AG04450 (cell line): ENCODE measurements at regions not wholly inside any gene's neighbourhood (a gene's known extent, or its start where the extent isn't known, plus 50 kb on each side); places are given as distances from the start of the nearest gene placed in this dataset.

Experiments
- CTCF ChIA-PET: fragments of 300-600, 350-600 bp; formaldehyde crosslinking; extraction: SDS; loops from one replicate; lab custom pipeline; 2022; ENCODE audit warnings: antibody characterized with exemption, inconsistent platforms; lab: Charles Lee
- POLR2A ChIA-PET: fragments of 350-600 bp; formaldehyde crosslinking; extraction: SDS; loops from one replicate; lab custom pipeline; 2021; ENCODE audit warnings: antibody characterized with exemption, inconsistent platforms; lab: Yijun Ruan, JAX
- DNase-seq: peaks from one replicate; pipeline ENCODE4 v3.0.0-alpha.2; 2011; ENCODE audit warnings: low read depth, low spot score
- H3K27ac ChIP-seq: one replicate; pipeline ENCODE4 v1.5.1; 2012; ENCODE audit warnings: low read depth, low read length, control low read depth
- H3K27me3 ChIP-seq: one replicate; pipeline ENCODE4 v1.6.0; 2012; ENCODE audit warnings: low read length; ENCODE audit not compliant: control insufficient read depth, insufficient read depth
- H3K4me3 ChIP-seq: 2 replicates; pipeline ENCODE4 v1.5.1; 2011; ENCODE audit warnings: mild to moderate bottlenecking, low read depth, low read length, control low read depth
- H3K9me3 ChIP-seq: 2 replicates; pipeline ENCODE4 v1.5.1; 2012; ENCODE audit warnings: low read length; ENCODE audit not compliant: control insufficient read depth, insufficient read depth
- TF ChIP-seq, protein P1 (sequence below): IDR thresholded peaks from 2 replicates; pipeline ENCODE4 v1.5.1; 2011; ENCODE audit warnings: low read depth, low read length, control low read depth, inconsistent platforms

DNA sequence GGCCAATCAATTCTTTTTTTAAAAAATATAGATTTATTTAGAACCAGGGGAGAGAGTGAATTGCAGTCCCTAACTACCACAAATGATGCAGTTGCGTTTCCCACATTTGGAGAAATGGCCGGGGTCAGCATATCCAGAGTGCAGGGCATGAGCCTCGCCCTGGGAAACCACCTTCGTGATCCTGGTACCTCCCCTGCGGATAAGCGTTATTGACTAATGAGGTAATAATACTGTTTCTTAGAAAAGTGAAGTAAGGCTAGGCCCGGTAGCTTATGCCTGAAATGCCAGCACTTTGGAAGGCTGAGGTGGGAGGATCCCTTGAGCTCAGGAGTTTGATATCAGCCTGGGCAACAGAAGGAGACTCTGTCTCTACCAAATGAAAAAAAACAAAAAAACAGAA is 111.5 kb upstream of the SLC45A1 start:
- Histone ChIP-seq H3K27me3 (no peaks in the 10 kb centered on the region), H3K27ac (no peak overlapping the region), H3K9me3 (no peaks in the 10 kb centered on the region; the same call in 1 of the 2 replicates), H3K4me3 (no peak overlapping the region)
- POLR2A ChIA-PET = no interaction called here
- TF ChIP-seq, protein P1, sequence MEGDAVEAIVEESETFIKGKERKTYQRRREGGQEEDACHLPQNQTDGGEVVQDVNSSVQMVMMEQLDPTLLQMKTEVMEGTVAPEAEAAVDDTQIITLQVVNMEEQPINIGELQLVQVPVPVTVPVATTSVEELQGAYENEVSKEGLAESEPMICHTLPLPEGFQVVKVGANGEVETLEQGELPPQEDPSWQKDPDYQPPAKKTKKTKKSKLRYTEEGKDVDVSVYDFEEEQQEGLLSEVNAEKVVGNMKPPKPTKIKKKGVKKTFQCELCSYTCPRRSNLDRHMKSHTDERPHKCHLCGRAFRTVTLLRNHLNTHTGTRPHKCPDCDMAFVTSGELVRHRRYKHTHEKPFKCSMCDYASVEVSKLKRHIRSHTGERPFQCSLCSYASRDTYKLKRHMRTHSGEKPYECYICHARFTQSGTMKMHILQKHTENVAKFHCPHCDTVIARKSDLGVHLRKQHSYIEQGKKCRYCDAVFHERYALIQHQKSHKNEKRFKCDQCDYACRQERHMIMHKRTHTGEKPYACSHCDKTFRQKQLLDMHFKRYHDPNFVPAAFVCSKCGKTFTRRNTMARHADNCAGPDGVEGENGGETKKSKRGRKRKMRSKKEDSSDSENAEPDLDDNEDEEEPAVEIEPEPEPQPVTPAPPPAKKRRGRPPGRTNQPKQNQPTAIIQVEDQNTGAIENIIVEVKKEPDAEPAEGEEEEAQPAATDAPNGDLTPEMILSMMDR = no peak
- no peak for DNase-seq
- CTCF ChIA-PET = no interaction called here

DNA sequence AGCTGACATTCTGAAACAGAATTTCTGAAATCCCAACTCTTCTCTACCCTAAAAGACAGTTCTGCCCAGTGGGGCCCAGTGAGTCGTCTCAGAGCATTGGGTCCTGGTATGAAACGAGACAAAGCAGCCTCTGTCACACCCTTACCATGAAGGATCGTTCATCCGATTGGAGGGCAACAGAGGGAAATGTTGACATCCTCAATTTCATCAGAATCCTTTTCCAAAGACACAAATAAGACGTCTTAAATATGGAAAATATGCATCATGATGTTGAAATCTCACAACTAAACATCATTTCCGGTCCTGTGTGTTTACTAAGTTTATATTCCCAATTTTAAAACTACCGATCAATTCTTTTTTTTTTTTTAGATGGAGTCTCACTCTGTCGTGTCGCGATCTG is 112.1 kb upstream of the SLC45A1 start:
- H3K27ac ChIP-seq = no peak overlapping the region
- no peak for DNase-seq
- ChIA-PET POLR2A (no interaction called here), CTCF (no interaction called here)
- no peaks in the 10 kb centered on the region for H3K27me3 ChIP-seq
- no peak overlapping the region for H3K4me3 ChIP-seq
- TF ChIP-seq, protein P1 = no peak
- no peaks in the 10 kb centered on the region; the same call in 1 of the 2 replicates for H3K9me3 ChIP-seq

DNA sequence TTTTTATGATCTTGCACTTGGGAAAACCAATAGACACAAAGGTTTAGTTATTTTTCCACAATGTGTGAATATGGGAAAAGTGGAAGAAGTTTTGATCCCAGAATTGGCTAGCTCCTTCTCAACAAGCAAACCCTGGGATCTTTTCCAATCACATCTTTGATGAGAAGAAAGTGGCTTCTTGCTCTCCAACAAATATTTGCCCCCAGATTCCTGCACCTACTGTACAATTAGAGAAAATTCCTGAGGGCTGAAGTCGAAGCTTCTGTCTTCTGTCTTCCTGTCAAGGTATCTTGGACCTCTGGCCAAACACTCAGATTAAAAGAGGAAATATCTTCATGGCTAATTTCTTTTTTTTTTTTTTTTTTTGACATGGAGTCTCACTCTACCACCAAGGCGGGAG is 113.1 kb upstream of the SLC45A1 start:
- H3K4me3 ChIP-seq = no peak overlapping the region
- POLR2A ChIA-PET = interaction anchor here (0.7 to 1.1 kb wide), 3 partner anchors 40 to 142 kb away, joined by 3 to 6 read pairs (median 3); no protein-coding TSS in a partner anchor
- no peak for DNase-seq

DNA sequence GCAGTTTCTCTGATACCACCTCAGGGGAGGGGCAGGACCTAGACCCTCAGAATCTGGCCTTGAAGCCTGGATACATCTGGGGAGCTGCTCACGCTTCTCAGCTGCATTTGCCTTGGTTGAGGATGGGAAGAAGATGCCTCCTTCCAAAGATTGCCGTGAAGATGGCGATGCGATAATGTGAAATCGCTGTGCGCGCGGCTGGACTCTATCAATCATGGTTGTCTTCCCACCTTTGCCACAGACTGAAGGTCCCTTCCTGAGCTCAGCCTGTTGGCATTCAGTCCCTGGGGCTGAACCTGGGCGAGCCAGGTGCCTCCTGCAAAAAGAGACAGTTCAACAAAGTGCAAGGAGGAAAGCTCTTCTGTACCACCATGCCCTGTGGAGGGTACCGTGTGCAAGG is 114.4 kb upstream of the SLC45A1 start:
- ChIA-PET POLR2A (interaction anchor here (0.6 to 1.1 kb wide), 2 partner anchors 9 to 56 kb away, joined by 3 read pairs; no protein-coding TSS in a partner anchor), CTCF (interaction anchor here (0.8 to 1.4 kb wide), 2 partner anchors 173 to 188 kb away, joined by 3 to 5 read pairs; no protein-coding TSS in a partner anchor)
- H3K9me3 ChIP-seq = no peaks in the 10 kb centered on the region; the same call in 1 of the 2 replicates
- TF ChIP-seq, protein P1 = no peak
- no peak overlapping the region for H3K4me3 ChIP-seq
- H3K27me3 ChIP-seq = no peaks in the 10 kb centered on the region
- H3K27ac ChIP-seq = no peak overlapping the region
- no peak for DNase-seq

More for the DNA sequence above, 113.1 kb upstream of the SLC45A1 start:
- TF ChIP-seq, protein P1 = no peak
- Histone ChIP-seq H3K9me3 (no peaks in the 10 kb centered on the region; the same call in 1 of the 2 replicates), H3K27ac (peak overlapping the region; percentile 21), H3K27me3 (no peaks in the 10 kb centered on the region)
- CTCF ChIA-PET = interaction anchor here (1.4 kb wide), 1 partner anchor 174 kb away, joined by 5 read pairs; no protein-coding TSS in a partner anchor

DNA sequence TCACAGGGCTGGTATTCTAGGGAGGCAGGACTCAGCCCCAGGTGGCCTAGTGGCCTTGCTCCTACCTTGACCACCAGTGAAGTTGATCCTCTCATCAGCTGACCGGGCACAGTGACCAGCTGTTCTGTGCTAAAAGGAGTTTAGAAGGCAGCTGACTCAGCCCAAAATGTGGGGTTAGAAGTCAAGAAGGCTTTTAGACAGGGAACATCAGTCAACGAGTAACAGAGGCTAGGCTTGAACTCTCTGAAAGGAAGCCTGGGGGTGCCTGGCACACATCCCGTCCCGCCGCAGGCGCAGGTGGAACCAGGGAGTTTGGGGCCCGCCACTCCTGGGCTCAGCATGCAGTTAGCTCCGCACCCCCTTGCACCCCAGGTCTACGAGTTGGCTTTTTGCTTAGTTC is 114.9 kb upstream of the SLC45A1 start:
- no peak for DNase-seq
- ChIA-PET CTCF (interaction anchor here (1.5 kb wide), 1 partner anchor 188 kb away, joined by 6 read pairs; no protein-coding TSS in a partner anchor), POLR2A (interaction anchor here (0.5 to 1.1 kb wide), 9 partner anchors 10 to 510 kb away, joined by 3 to 6 read pairs (median 3); no protein-coding TSS in a partner anchor)
- peak overlapping the region; percentile 92 for H3K27ac ChIP-seq
- no peak overlapping the region for H3K4me3 ChIP-seq
- H3K9me3 ChIP-seq = no peaks in the 10 kb centered on the region; the same call in 1 of the 2 replicates
- no peaks in the 10 kb centered on the region for H3K27me3 ChIP-seq
- TF ChIP-seq, protein P1 = no peak
